ENCODE measurements at regions not wholly inside any gene's neighbourhood (a gene's known extent, or its start where the extent isn't known, plus 50 kb on each side); places are given as distances from the start of the nearest gene placed in this dataset.

DNA sequence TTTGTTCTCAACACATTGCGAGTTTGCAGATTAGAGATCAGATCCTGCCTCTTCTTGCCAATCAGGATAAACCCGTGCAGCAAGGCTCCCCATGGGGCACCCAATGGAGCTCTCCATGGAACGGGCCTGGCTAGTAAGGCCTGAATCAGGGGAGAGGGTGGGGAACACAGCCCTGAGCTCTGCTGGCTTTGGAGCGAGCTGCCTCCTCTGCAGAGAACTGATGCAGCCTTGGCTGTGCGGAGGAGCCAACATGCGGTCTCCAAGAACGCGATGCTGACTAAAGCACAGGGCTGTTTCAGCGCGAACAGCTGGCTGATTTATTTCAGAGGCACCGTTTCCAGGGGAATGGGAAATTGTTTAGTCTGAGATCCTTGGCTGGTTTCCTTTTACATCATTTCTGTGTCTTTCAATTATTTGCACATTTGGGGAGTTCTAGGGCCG, 139.7 kb downstream of the TSEN15 start:
- ChIA-PET CTCF (no interaction called here), POLR2A (ENCODE audit: unreplicated experiment) (no interaction called here)
- H2AFZ ChIP-seq, result no peak overlapping the region
- BruUV-seq (replicated peaks), result no TSS peak
- no peaks in the 10 kb centered on the region for H3K36me3 ChIP-seq (ENCODE audit: low read depth)
- H3K9me2 ChIP-seq (ENCODE audit: insufficient read depth), result no peaks in the 10 kb centered on the region
- no peaks in the 10 kb centered on the region for H3K9me3 ChIP-seq (ENCODE audit: insufficient read depth, low read depth)
- H3K4me3 ChIP-seq, result no peak overlapping the region
- H3K4me2 ChIP-seq, result no peak overlapping the region
- no peak overlapping the region for H3K27ac ChIP-seq
- intact Hi-C loops (cut with micrococcal nuclease; ENCODE audit: unreplicated experiment), result no loop called here
- H4K20me1 ChIP-seq (ENCODE audit: insufficient read depth), result no peaks in the 10 kb centered on the region
- no peaks in the 10 kb centered on the region for H3F3A ChIP-seq (ENCODE audit: insufficient read depth, low read depth)
- H3K27me3 ChIP-seq (ENCODE audit: insufficient read depth, low read depth), result peaks cover 3% of the 10 kb centered on the region
- no peaks in the 10 kb centered on the region for H3K4me1 ChIP-seq (replicated peaks; ENCODE audit: insufficient read depth)
- DNase-seq, result no peak
- H3K79me2 ChIP-seq (ENCODE audit: low read depth), result no peaks in the 10 kb centered on the region
- TF ChIP-seq, protein P1, sequence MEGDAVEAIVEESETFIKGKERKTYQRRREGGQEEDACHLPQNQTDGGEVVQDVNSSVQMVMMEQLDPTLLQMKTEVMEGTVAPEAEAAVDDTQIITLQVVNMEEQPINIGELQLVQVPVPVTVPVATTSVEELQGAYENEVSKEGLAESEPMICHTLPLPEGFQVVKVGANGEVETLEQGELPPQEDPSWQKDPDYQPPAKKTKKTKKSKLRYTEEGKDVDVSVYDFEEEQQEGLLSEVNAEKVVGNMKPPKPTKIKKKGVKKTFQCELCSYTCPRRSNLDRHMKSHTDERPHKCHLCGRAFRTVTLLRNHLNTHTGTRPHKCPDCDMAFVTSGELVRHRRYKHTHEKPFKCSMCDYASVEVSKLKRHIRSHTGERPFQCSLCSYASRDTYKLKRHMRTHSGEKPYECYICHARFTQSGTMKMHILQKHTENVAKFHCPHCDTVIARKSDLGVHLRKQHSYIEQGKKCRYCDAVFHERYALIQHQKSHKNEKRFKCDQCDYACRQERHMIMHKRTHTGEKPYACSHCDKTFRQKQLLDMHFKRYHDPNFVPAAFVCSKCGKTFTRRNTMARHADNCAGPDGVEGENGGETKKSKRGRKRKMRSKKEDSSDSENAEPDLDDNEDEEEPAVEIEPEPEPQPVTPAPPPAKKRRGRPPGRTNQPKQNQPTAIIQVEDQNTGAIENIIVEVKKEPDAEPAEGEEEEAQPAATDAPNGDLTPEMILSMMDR (conservative IDR thresholded peaks at IDR 0.05), result no peak
- no peak for TF ChIP-seq EZH2 (IDR thresholded peaks at IDR 0.05; ENCODE audit: low read depth)

DNA sequence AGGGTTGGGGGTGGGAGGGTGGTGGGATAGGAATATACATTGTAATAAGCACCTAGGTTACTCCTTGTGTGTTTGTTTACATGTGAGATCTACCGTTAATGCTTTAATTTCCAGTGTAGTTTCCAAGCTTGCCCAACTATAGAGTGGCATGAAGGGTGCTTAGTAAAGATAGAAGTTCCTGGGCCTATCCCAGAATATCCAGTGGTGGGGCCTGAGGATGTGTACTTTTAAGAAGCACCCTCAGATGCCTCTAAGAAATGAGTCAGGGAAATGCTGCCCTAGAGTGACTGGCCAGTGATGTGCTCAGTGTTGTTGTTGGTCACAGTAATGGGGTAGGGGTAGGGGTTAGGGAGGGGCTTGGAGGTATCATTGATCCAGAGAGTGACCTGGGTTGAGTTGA, 141.3 kb downstream of the TSEN15 start:
- no peaks in the 10 kb centered on the region for H3K36me3 ChIP-seq (ENCODE audit: low read depth)
- H3F3A ChIP-seq (ENCODE audit: insufficient read depth, low read depth), result no peaks in the 10 kb centered on the region

DNA sequence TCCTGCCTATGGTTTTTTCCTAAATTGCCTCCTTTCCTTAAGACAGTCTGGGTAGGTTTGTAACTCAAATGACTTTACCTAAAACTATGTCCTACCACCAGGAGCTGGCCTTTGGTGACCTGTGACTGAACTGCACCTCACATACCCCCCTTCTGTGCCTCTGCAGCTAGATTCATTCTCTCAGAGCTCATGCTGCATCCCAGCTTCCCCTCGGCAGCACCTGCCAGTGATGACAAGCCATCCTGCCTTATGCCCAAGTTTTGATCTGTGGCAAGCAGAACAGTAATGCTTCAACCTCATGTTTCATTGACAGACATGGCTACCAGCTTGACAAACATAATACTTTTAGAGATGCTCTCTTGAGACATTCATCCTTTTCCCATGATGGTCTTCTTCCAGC, 141.9 kb downstream of the TSEN15 start:
- no peak for DNase-seq
- H3K9me2 ChIP-seq (ENCODE audit: insufficient read depth), result no peaks in the 10 kb centered on the region
- H3K27ac ChIP-seq, result no peak overlapping the region
- no peak overlapping the region for H3K4me2 ChIP-seq
- H3K27me3 ChIP-seq (ENCODE audit: insufficient read depth, low read depth), result peaks cover 3% of the 10 kb centered on the region
- no peaks in the 10 kb centered on the region for H3K36me3 ChIP-seq (ENCODE audit: low read depth)
- TF ChIP-seq, protein P1 (conservative IDR thresholded peaks at IDR 0.05), result no peak
- no TSS peak for BruUV-seq (replicated peaks)
- intact Hi-C loops (cut with micrococcal nuclease; ENCODE audit: unreplicated experiment), result no loop called here
- POLR2A ChIA-PET (ENCODE audit: unreplicated experiment), result no interaction called here
- H3K79me2 ChIP-seq (ENCODE audit: low read depth), result no peaks in the 10 kb centered on the region
- H3K4me3 ChIP-seq, result no peak overlapping the region
- no peak overlapping the region for H2AFZ ChIP-seq
- H3F3A ChIP-seq (ENCODE audit: insufficient read depth, low read depth), result no peaks in the 10 kb centered on the region
- no peaks in the 10 kb centered on the region for H3K9me3 ChIP-seq (ENCODE audit: insufficient read depth, low read depth)
- no peaks in the 10 kb centered on the region for H3K4me1 ChIP-seq (replicated peaks; ENCODE audit: insufficient read depth)
- CTCF ChIA-PET, result no interaction called here
- no peaks in the 10 kb centered on the region for H4K20me1 ChIP-seq (ENCODE audit: insufficient read depth)

More for the DNA sequence above, 141.3 kb downstream of the TSEN15 start:
- Histone ChIP-seq H3K4me3 (no peak overlapping the region), H3K27ac (no peak overlapping the region), H4K20me1 (ENCODE audit: insufficient read depth) (no peaks in the 10 kb centered on the region), H3K9me2 (ENCODE audit: insufficient read depth) (no peaks in the 10 kb centered on the region), H3K4me1 (replicated peaks; ENCODE audit: insufficient read depth) (no peaks in the 10 kb centered on the region), H3K27me3 (ENCODE audit: insufficient read depth, low read depth) (peaks cover 3% of the 10 kb centered on the region), H3K79me2 (ENCODE audit: low read depth) (no peaks in the 10 kb centered on the region), H3K4me2 (no peak overlapping the region), H2AFZ (no peak overlapping the region), H3K9me3 (ENCODE audit: insufficient read depth, low read depth) (no peaks in the 10 kb centered on the region)
- no TSS peak for BruUV-seq (replicated peaks)
- POLR2A ChIA-PET (ENCODE audit: unreplicated experiment), result no interaction called here
- DNase-seq, result no peak
- TF ChIP-seq, protein P1 (conservative IDR thresholded peaks at IDR 0.05), result no peak
- TF ChIP-seq EZH2 (IDR thresholded peaks at IDR 0.05; ENCODE audit: low read depth), result no peak
- CTCF ChIA-PET, result no interaction called here
- intact Hi-C loops (cut with micrococcal nuclease; ENCODE audit: unreplicated experiment), result no loop called here
